ENCODE measurements at regions not wholly inside any gene's neighbourhood (a gene's known extent, or its start where the extent isn't known, plus 50 kb on each side); places are given as distances from the start of the nearest gene placed in this dataset.

- no peak for DNase-seq
Observed at GRCh38 chr11:126127898-126128297, 65.2 kb upstream of the CDON start.

- no peak for DNase-seq
Observed at GRCh38 chr11:126127284-126127845, 64.7 kb upstream of the CDON start.

- DNase-seq = no peak
Observed at GRCh38 chr11:126124231-126124661, 61.6 kb upstream of the CDON start.

DNA sequence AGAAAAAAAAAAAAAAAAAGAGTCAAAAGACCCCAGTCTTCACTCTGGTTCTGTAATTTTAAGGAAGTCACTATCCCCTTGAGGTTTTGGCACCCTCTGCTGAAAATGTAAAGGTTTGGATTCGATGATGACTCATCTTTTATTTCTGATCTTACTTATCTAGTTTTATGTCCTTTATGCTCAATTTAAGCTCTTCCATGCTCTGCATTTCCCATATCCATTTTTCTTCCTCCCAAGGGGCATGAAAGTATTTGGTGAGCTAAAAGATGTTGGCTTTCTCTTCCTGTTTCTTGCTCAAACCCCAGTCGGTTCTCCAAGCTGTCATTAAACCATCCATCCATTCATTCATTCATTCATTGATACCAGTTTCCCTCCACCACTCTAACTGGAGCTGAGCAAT lies 61.0 kb upstream of the CDON start:
- DNase-seq = no peak

DNA sequence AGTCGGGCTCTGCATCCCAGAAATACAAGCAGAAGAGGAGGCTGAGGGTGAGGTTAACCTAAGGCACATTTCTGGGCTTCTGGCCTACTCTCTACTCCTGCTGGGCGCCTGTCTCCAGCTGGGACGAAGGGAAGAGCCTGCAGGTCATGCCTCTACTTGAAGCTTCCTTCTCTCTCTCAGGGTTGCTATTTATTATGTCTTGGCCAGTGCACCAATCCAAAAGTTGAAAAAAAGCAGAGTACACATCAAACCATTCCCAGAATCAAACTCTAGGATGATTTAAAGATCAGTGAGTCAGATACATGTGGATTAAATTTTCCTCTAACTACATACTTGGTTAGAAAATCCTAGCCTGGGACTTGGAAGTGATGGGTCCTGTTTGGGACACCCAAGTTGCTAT lies 60.2 kb upstream of the CDON start:
- no peak for DNase-seq

GRCh38 chr11:126121296-126121695 lies 58.6 kb upstream of the CDON start:
- DNase-seq = no peak

DNA sequence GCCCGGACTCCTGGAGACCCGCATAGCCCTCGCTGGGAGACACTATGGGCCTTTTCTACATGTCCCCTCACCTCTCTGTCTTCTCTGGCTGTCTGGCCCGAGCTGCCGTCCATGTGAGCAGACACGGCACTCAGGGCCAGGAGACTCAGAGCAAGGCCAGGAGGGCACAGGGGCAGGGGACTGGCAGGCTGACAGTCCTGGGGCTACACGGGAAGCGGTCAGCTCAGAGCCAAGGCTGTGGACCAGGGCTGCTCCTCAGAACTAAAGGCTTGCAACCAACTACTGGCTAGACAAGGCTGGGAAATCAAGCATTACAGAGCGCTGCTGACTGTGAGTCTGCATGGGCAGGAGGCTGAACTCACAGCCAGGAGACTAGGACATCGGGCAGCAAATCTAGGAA lies 56.1 kb upstream of the CDON start:
- no peak for DNase-seq

DNA sequence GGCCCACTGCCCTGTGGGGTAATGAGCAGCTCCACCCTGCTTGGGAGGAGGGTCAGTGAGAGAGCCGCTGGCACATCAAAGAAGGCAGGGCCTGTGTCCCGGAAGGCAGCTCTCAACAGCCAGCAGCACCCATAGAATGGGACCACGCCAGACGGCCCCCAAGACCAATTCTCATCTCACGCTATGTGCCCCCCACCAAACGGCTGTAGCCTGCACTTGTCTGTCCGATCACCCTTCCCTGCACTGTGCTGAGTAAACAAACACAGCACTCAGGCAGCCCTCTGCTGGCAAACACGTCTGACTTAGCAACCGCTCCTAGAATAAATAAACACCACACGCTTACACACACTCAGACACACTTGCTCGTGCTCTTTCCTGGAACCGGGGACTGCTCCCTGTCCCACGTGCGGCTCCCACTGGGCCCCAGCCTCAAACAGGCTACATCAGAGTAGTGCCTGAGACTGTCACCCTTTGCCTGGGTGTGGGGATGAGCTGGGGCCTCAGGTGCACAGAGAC lies 53.2 kb upstream of the CDON start:
- peak; percentile 90 for DNase-seq

GRCh38 chr11:126115127-126115495 lies 52.4 kb upstream of the CDON start:
- DNase-seq = peak; percentile 97

GRCh38 chr11:126114486-126115126 lies 51.9 kb upstream of the CDON start:
- DNase-seq = peak; percentile 83

GRCh38 chr11:126113963-126114362 lies 51.3 kb upstream of the CDON start:
- DNase-seq = peak; percentile 48

DNA sequence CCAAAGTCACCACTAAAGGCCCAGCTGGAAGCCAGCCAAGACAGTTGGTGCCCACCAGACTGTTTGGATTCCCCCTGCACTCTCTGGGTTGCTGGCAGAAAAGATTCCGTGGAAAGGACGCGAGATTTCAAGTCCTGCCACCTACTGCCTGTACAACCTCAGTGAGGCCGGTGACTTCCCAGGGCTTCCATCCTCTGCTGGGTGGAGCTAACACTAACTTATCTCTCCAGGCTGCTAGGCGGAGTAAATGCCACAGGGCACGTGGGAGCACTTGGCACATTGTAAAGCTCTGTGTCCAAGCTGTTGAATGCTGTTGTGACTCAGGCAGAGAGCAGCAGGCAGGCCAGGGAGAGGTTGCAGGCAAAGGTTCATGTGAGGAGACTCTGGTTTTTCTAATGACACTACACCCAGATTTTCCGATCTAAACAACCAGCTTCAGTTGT lies 50.9 kb upstream of the CDON start:
- peak; percentile 89 for DNase-seq

DNA sequence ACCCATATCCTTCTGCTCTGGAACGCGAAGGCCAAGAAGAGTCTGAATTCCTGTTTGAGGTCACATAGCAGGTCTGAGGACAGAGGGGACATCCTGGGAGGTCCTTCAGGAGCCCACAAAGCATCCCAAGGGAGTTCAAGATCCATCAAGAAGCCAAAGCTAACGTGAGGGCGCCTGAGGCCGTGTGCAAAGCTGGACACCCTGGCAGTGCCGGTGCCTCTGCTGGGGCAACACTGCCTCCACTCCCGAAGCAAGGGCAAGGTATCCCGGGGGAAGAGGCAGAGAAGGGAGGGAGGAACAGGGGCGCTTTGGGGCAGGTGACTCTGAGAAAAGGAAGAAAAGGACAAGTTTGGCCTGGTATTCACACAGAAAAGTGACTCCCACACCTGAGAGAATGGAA lies 50.3 kb upstream of the CDON start:
- DNase-seq = peak; percentile 21

GRCh38 chr11:126112547-126112946 lies 49.9 kb upstream of the CDON start:
- DNase-seq = peak; percentile 33

Measured in NCI-H69 (cell line).